Activated CD4-positive, alpha-beta memory T cell treated with anti-CD3 and anti-CD28 coated beads for 36 hours (primary cell): ENCODE measurements at regions not wholly inside any gene's neighbourhood (a gene's known extent, or its start where the extent isn't known, plus 50 kb on each side); places are given as distances from the start of the nearest gene placed in this dataset.

Source experiments
- CTCF ChIA-PET: fragments of 350-600 bp; sonication (Branson Sonifier 250); formaldehyde crosslinking; loops from one replicate; lab custom pipeline; 2021; ENCODE audit warnings: antibody characterized with exemption, inconsistent platforms; lab: Charles Lee
- POLR2A ChIA-PET: fragments of 350-600 bp; sonication (Branson Sonifier 250); formaldehyde crosslinking; loops from one replicate; lab custom pipeline; 2021; ENCODE audit warnings: antibody characterized with exemption; lab: Charles Lee
- DNase-seq: peaks from one replicate; pipeline ENCODE4 v3.0.0-alpha.2; 2020
- H3K27ac Mint-ChIP-seq: one replicate; pipeline ENCODE4 v1.8.0; 2021; ENCODE audit warnings: mixed read lengths
- H3K27me3 Mint-ChIP-seq: one replicate; pipeline ENCODE4 v1.8.0; 2021; ENCODE audit warnings: mixed read lengths
- H3K36me3 Mint-ChIP-seq: one replicate; pipeline ENCODE4 v1.8.0; 2021; ENCODE audit warnings: mixed read lengths
- H3K4me1 Mint-ChIP-seq: one replicate; pipeline ENCODE4 v1.8.0; 2021; ENCODE audit warnings: low read depth, mixed read lengths
- H3K4me3 Mint-ChIP-seq: one replicate; pipeline ENCODE4 v1.8.0; 2021; ENCODE audit warnings: mild to moderate bottlenecking, mixed read lengths
- H3K9me3 Mint-ChIP-seq: one replicate; pipeline ENCODE4 v1.8.0; 2021; ENCODE audit warnings: mixed read lengths
- intact Hi-C: fragments of 100-400 bp; cut with micrococcal nuclease; formaldehyde crosslinking; loops from one replicate; pipeline ENCODE4 v1.15.1; 2023

- ChIA-PET CTCF (no interaction called here), POLR2A (no interaction called here)
- peaks cover 1% of the 10 kb centered on the region for H3K36me3 Mint-ChIP-seq
- no peaks in the 10 kb centered on the region for H3K4me1 Mint-ChIP-seq
- H3K4me3 Mint-ChIP-seq: no peak overlapping the region
- intact Hi-C loops: no loop called here
- no peak for DNase-seq
- H3K9me3 Mint-ChIP-seq: peaks cover 16% of the 10 kb centered on the region
- H3K27ac Mint-ChIP-seq: no peak overlapping the region
- H3K27me3 Mint-ChIP-seq: peaks cover 4% of the 10 kb centered on the region
Observed at GRCh38 chr6:4571011-4571410, 205.2 kb upstream of the CDYL start.

- intact Hi-C loops: no loop called here
- no peaks in the 10 kb centered on the region for H3K27me3 Mint-ChIP-seq
- DNase-seq: no peak
- H3K36me3 Mint-ChIP-seq: peaks cover 1% of the 10 kb centered on the region
- no peaks in the 10 kb centered on the region for H3K4me1 Mint-ChIP-seq
- peaks cover 14% of the 10 kb centered on the region for H3K9me3 Mint-ChIP-seq
- CTCF ChIA-PET: no interaction called here
- POLR2A ChIA-PET: no interaction called here
- no peak overlapping the region for H3K27ac Mint-ChIP-seq
- H3K4me3 Mint-ChIP-seq: no peak overlapping the region
Observed at GRCh38 chr6:4568138-4568537, 208.1 kb upstream of the CDYL start.

GRCh38 chr6:4567141-4567540 lies 209.1 kb upstream of the CDYL start:
- ChIA-PET CTCF (no interaction called here), POLR2A (no interaction called here)
- Mint-ChIP-seq H3K4me3 (no peak overlapping the region), H3K27me3 (no peaks in the 10 kb centered on the region), H3K4me1 (no peaks in the 10 kb centered on the region), H3K36me3 (peaks cover 1% of the 10 kb centered on the region), H3K9me3 (peaks cover 12% of the 10 kb centered on the region), H3K27ac (no peak overlapping the region)
- DNase-seq: no peak
- intact Hi-C loops: no loop called here

- peaks cover 3% of the 10 kb centered on the region for H3K27me3 Mint-ChIP-seq
- H3K9me3 Mint-ChIP-seq: peaks cover 2% of the 10 kb centered on the region
- CTCF ChIA-PET: no interaction called here
- H3K27ac Mint-ChIP-seq: no peak overlapping the region
- DNase-seq: no peak
- no peaks in the 10 kb centered on the region for H3K36me3 Mint-ChIP-seq
- no peak overlapping the region for H3K4me3 Mint-ChIP-seq
- intact Hi-C loops: no loop called here
- POLR2A ChIA-PET: no interaction called here
- no peaks in the 10 kb centered on the region for H3K4me1 Mint-ChIP-seq
Observed at GRCh38 chr6:4565301-4566250, 210.6 kb upstream of the CDYL start.

GRCh38 chr6:4564801-4565271 lies 211.4 kb upstream of the CDYL start:
- Mint-ChIP-seq H3K9me3 (no peaks in the 10 kb centered on the region), H3K27me3 (peaks cover 4% of the 10 kb centered on the region), H3K4me1 (no peaks in the 10 kb centered on the region), H3K27ac (no peak overlapping the region), H3K36me3 (no peaks in the 10 kb centered on the region), H3K4me3 (no peak overlapping the region)
- ChIA-PET POLR2A (interaction anchor here (0.7 kb wide), 1 partner anchor 358 kb away, joined by 3 read pairs; no protein-coding TSS in a partner anchor), CTCF (no interaction called here)
- intact Hi-C loops: no loop called here
- DNase-seq: no peak

- H3K4me3 Mint-ChIP-seq: no peak overlapping the region
- H3K9me3 Mint-ChIP-seq: no peaks in the 10 kb centered on the region
- H3K27me3 Mint-ChIP-seq: peaks cover 4% of the 10 kb centered on the region
- H3K36me3 Mint-ChIP-seq: no peaks in the 10 kb centered on the region
- intact Hi-C loops: no loop called here
- H3K27ac Mint-ChIP-seq: no peak overlapping the region
- no peak for DNase-seq
- no peaks in the 10 kb centered on the region for H3K4me1 Mint-ChIP-seq
- CTCF ChIA-PET: no interaction called here
- POLR2A ChIA-PET: no interaction called here
Observed at GRCh38 chr6:4563877-4564276, 212.3 kb upstream of the CDYL start.

- H3K27me3 Mint-ChIP-seq: peaks cover 4% of the 10 kb centered on the region
- no peak for DNase-seq
- H3K36me3 Mint-ChIP-seq: no peaks in the 10 kb centered on the region
- ChIA-PET POLR2A (no interaction called here), CTCF (no interaction called here)
- no peaks in the 10 kb centered on the region for H3K9me3 Mint-ChIP-seq
- intact Hi-C loops: no loop called here
- no peak overlapping the region for H3K27ac Mint-ChIP-seq
- H3K4me1 Mint-ChIP-seq: no peaks in the 10 kb centered on the region
- H3K4me3 Mint-ChIP-seq: no peak overlapping the region
Observed at GRCh38 chr6:4563156-4563555, 213.0 kb upstream of the CDYL start.

GRCh38 chr6:4561773-4562400 lies 214.3 kb upstream of the CDYL start:
- no peak overlapping the region for H3K27ac Mint-ChIP-seq
- H3K4me3 Mint-ChIP-seq: no peak overlapping the region
- no peaks in the 10 kb centered on the region for H3K4me1 Mint-ChIP-seq
- ChIA-PET CTCF (no interaction called here), POLR2A (no interaction called here)
- intact Hi-C loops: no loop called here
- no peak for DNase-seq
- H3K9me3 Mint-ChIP-seq: no peaks in the 10 kb centered on the region
- H3K36me3 Mint-ChIP-seq: no peaks in the 10 kb centered on the region
- peaks cover 4% of the 10 kb centered on the region for H3K27me3 Mint-ChIP-seq

GRCh38 chr6:4561078-4561435 lies 215.1 kb upstream of the CDYL start:
- Mint-ChIP-seq H3K4me1 (no peaks in the 10 kb centered on the region), H3K27me3 (peaks cover 4% of the 10 kb centered on the region), H3K36me3 (no peaks in the 10 kb centered on the region), H3K27ac (no peak overlapping the region), H3K4me3 (no peak overlapping the region), H3K9me3 (no peaks in the 10 kb centered on the region)
- intact Hi-C loops: no loop called here
- no peak for DNase-seq
- ChIA-PET CTCF (no interaction called here), POLR2A (no interaction called here)

GRCh38 chr6:4560221-4561077 lies 215.8 kb upstream of the CDYL start:
- POLR2A ChIA-PET: no interaction called here
- H3K36me3 Mint-ChIP-seq: no peaks in the 10 kb centered on the region
- H3K4me1 Mint-ChIP-seq: no peaks in the 10 kb centered on the region
- no peak overlapping the region for H3K27ac Mint-ChIP-seq
- peaks cover 4% of the 10 kb centered on the region for H3K27me3 Mint-ChIP-seq
- no peak for DNase-seq
- intact Hi-C loops: no loop called here
- no peaks in the 10 kb centered on the region for H3K9me3 Mint-ChIP-seq
- H3K4me3 Mint-ChIP-seq: no peak overlapping the region
- CTCF ChIA-PET: no interaction called here

- no peak overlapping the region for H3K27ac Mint-ChIP-seq
- CTCF ChIA-PET: no interaction called here
- H3K27me3 Mint-ChIP-seq: peaks cover 9% of the 10 kb centered on the region
- no peaks in the 10 kb centered on the region for H3K4me1 Mint-ChIP-seq
- no peak for DNase-seq
- POLR2A ChIA-PET: no interaction called here
- H3K4me3 Mint-ChIP-seq: no peak overlapping the region
- intact Hi-C loops: no loop called here
- H3K9me3 Mint-ChIP-seq: no peaks in the 10 kb centered on the region
- H3K36me3 Mint-ChIP-seq: no peaks in the 10 kb centered on the region
Observed at GRCh38 chr6:4559281-4559875, 216.8 kb upstream of the CDYL start.

GRCh38 chr6:4554645-4555044 lies 221.6 kb upstream of the CDYL start:
- H3K27ac Mint-ChIP-seq: no peak overlapping the region
- peaks cover 21% of the 10 kb centered on the region for H3K27me3 Mint-ChIP-seq
- no peaks in the 10 kb centered on the region for H3K9me3 Mint-ChIP-seq
- H3K4me1 Mint-ChIP-seq: peaks cover 4% of the 10 kb centered on the region
- no peak for DNase-seq
- ChIA-PET POLR2A (no interaction called here), CTCF (no interaction called here)
- intact Hi-C loops: loop anchor here (5.0 kb wide), 1 partner anchor 83 kb away; no protein-coding TSS in a partner anchor
- H3K36me3 Mint-ChIP-seq: no peaks in the 10 kb centered on the region
- H3K4me3 Mint-ChIP-seq: no peak overlapping the region
